ENCODE measurements at regions not wholly inside any gene's neighbourhood (a gene's known extent, or its start where the extent isn't known, plus 50 kb on each side); places are given as distances from the start of the nearest gene placed in this dataset.
"Not testable (repeated sequence)": the region's sequence is repeated elsewhere in the genome, so short reads cannot be mapped to it uniquely, and the experiment has no call there.

- H3K79me2 ChIP-seq (ENCODE audit: insufficient read depth, low read length) = no peaks in the 10 kb centered on the region
- no peaks in the 10 kb centered on the region for H3K9me3 ChIP-seq (ENCODE audit: insufficient read depth, low read depth, low read length)
Observed at GRCh38 chrX:142861557-142861956, 164.2 kb upstream of the SPANXN4 start.

GRCh38 chrX:142866247-142866646 lies 159.5 kb upstream of the SPANXN4 start:
- not testable (repeated sequence) for H3K4me3 ChIP-seq (ENCODE audit: low read length, poor library complexity, severe bottlenecking); H3K36me3 ChIP-seq (ENCODE audit: insufficient read depth, low read length); H3K4me2 ChIP-seq (ENCODE audit: low read depth, low read length, poor library complexity, severe bottlenecking); H3F3A ChIP-seq (ENCODE audit: low read depth); H3K4me1 ChIP-seq (ENCODE audit: insufficient read depth, low read length, poor library complexity, severe bottlenecking); H3K79me2 ChIP-seq (ENCODE audit: insufficient read depth, low read length); H2AFZ ChIP-seq (ENCODE audit: low read length); H3K9ac ChIP-seq (ENCODE audit: low read depth, low read length, poor library complexity, severe bottlenecking); H4K20me1 ChIP-seq (ENCODE audit: insufficient read depth, low read length, poor library complexity, severe bottlenecking); H3K27me3 ChIP-seq (ENCODE audit: insufficient read depth, low read length, poor library complexity, severe bottlenecking); H3K9me2 ChIP-seq (replicated peaks; ENCODE audit: low read depth, low read length); H3K9me3 ChIP-seq (ENCODE audit: insufficient read depth, low read depth, low read length)

More at GRCh38 chrX:142861557-142861956, 164.2 kb upstream of the SPANXN4 start:
- Histone ChIP-seq H3F3A (ENCODE audit: low read depth) (no peaks in the 10 kb centered on the region), H3K36me3 (ENCODE audit: insufficient read depth, low read length) (no peaks in the 10 kb centered on the region), H3K9ac (ENCODE audit: low read depth, low read length, poor library complexity, severe bottlenecking) (no peak overlapping the region), H4K20me1 (ENCODE audit: insufficient read depth, low read length, poor library complexity, severe bottlenecking) (no peaks in the 10 kb centered on the region), H3K4me1 (ENCODE audit: insufficient read depth, low read length, poor library complexity, severe bottlenecking) (no peaks in the 10 kb centered on the region), H3K4me3 (ENCODE audit: low read length, poor library complexity, severe bottlenecking) (no peak overlapping the region), H3K4me2 (ENCODE audit: low read depth, low read length, poor library complexity, severe bottlenecking) (no peak overlapping the region), H2AFZ (ENCODE audit: low read length) (no peak overlapping the region), H3K9me2 (replicated peaks; ENCODE audit: low read depth, low read length) (no peaks in the 10 kb centered on the region), H3K27me3 (ENCODE audit: insufficient read depth, low read length, poor library complexity, severe bottlenecking) (no peaks in the 10 kb centered on the region)
- no peak for TF ChIP-seq EZH2phosphoT487 (IDR thresholded peaks at IDR 0.05; ENCODE audit: borderline replicate concordance)
- no peak for TF ChIP-seq CTCF (conservative IDR thresholded peaks at IDR 0.05; ENCODE audit: low read length)

GRCh38 chrX:142873214-142873613 lies 152.5 kb upstream of the SPANXN4 start:
- H3K4me2 ChIP-seq (ENCODE audit: low read depth, low read length, poor library complexity, severe bottlenecking) = no peak overlapping the region
- TF ChIP-seq CTCF (conservative IDR thresholded peaks at IDR 0.05; ENCODE audit: low read length) = no peak
- TF ChIP-seq EZH2phosphoT487 (IDR thresholded peaks at IDR 0.05; ENCODE audit: borderline replicate concordance) = no peak
- no peak overlapping the region for H3K4me3 ChIP-seq (ENCODE audit: low read length, poor library complexity, severe bottlenecking)
- H3K4me1 ChIP-seq (ENCODE audit: insufficient read depth, low read length, poor library complexity, severe bottlenecking) = no peaks in the 10 kb centered on the region
- no peaks in the 10 kb centered on the region for H3K36me3 ChIP-seq (ENCODE audit: insufficient read depth, low read length)
- H3K9me3 ChIP-seq (ENCODE audit: insufficient read depth, low read depth, low read length) = no peaks in the 10 kb centered on the region
- H3K9me2 ChIP-seq (replicated peaks; ENCODE audit: low read depth, low read length) = no peaks in the 10 kb centered on the region
- no peak overlapping the region for H2AFZ ChIP-seq (ENCODE audit: low read length)
- no peaks in the 10 kb centered on the region for H3K27me3 ChIP-seq (ENCODE audit: insufficient read depth, low read length, poor library complexity, severe bottlenecking)
- no peaks in the 10 kb centered on the region for H4K20me1 ChIP-seq (ENCODE audit: insufficient read depth, low read length, poor library complexity, severe bottlenecking)
- no peaks in the 10 kb centered on the region for H3F3A ChIP-seq (ENCODE audit: low read depth)
- no peak overlapping the region for H3K9ac ChIP-seq (ENCODE audit: low read depth, low read length, poor library complexity, severe bottlenecking)
- H3K79me2 ChIP-seq (ENCODE audit: insufficient read depth, low read length) = no peaks in the 10 kb centered on the region

- no peak overlapping the region for H3K9ac ChIP-seq (ENCODE audit: low read depth, low read length, poor library complexity, severe bottlenecking)
- H3K4me3 ChIP-seq (ENCODE audit: low read length, poor library complexity, severe bottlenecking) = no peak overlapping the region
- H3K9me2 ChIP-seq (replicated peaks; ENCODE audit: low read depth, low read length) = no peaks in the 10 kb centered on the region
- H3K79me2 ChIP-seq (ENCODE audit: insufficient read depth, low read length) = no peaks in the 10 kb centered on the region
- no peaks in the 10 kb centered on the region for H3F3A ChIP-seq (ENCODE audit: low read depth)
- H3K27me3 ChIP-seq (ENCODE audit: insufficient read depth, low read length, poor library complexity, severe bottlenecking) = no peaks in the 10 kb centered on the region
- H2AFZ ChIP-seq (ENCODE audit: low read length) = no peak overlapping the region
- H3K4me1 ChIP-seq (ENCODE audit: insufficient read depth, low read length, poor library complexity, severe bottlenecking) = no peaks in the 10 kb centered on the region
- H3K9me3 ChIP-seq (ENCODE audit: insufficient read depth, low read depth, low read length) = no peaks in the 10 kb centered on the region
- H3K36me3 ChIP-seq (ENCODE audit: insufficient read depth, low read length) = no peaks in the 10 kb centered on the region
- H3K4me2 ChIP-seq (ENCODE audit: low read depth, low read length, poor library complexity, severe bottlenecking) = no peak overlapping the region
- no peak for TF ChIP-seq CTCF (conservative IDR thresholded peaks at IDR 0.05; ENCODE audit: low read length)
- TF ChIP-seq EZH2phosphoT487 (IDR thresholded peaks at IDR 0.05; ENCODE audit: borderline replicate concordance) = no peak
- H4K20me1 ChIP-seq (ENCODE audit: insufficient read depth, low read length, poor library complexity, severe bottlenecking) = no peaks in the 10 kb centered on the region
Observed at GRCh38 chrX:142884881-142885280, 140.8 kb upstream of the SPANXN4 start.

Data from Loucy (cell line).